WTC11 (cell line): ENCODE measurements at regions not wholly inside any gene's neighbourhood (a gene's known extent, or its start where the extent isn't known, plus 50 kb on each side); places are given as distances from the start of the nearest gene placed in this dataset.
A peak's percentile ranks its signal among the peaks of the same experiment; 100 is the strongest.

Experiments used
- ATAC-seq: fragments of 200-7000 bp; cut with Tn5 transposase; 2 replicates; pipeline ENCODE4 v1.10.0; 2021; ENCODE audit warnings: mild to moderate bottlenecking, moderate library complexity
- CTCF ChIA-PET: fragments of 300-600 bp; sonication (Branson Sonifier 250); formaldehyde crosslinking; loops from one replicate; lab custom pipeline; 2021; ENCODE audit warnings: antibody characterized with exemption; lab: Charles Lee
- POLR2A ChIA-PET: fragments of 350-600 bp; sonication (Branson Sonifier 250); formaldehyde crosslinking; loops from one replicate; lab custom pipeline; 2021; ENCODE audit warnings: antibody characterized with exemption; lab: Charles Lee
- DNase-seq: peaks from one replicate; pipeline ENCODE4 v3.0.0; 2021; ENCODE audit warnings: low spot score
- H3K27ac Mint-ChIP-seq: 2 replicates; pipeline ENCODE4 v1.8.0; 2021; ENCODE audit warnings: mixed read lengths
- H3K27me3 Mint-ChIP-seq: 2 replicates; pipeline ENCODE4 v1.8.0; 2021; ENCODE audit warnings: low read depth, mild to moderate bottlenecking, moderate library complexity, mixed read lengths
- H3K36me3 Mint-ChIP-seq: 2 replicates; pipeline ENCODE4 v1.8.0; 2021; ENCODE audit warnings: mixed read lengths
- H3K4me1 Mint-ChIP-seq: 2 replicates; pipeline ENCODE4 v1.8.0; 2022; ENCODE audit warnings: mixed read lengths
- H3K4me3 Mint-ChIP-seq: 2 replicates; pipeline ENCODE4 v1.8.0; 2021; ENCODE audit warnings: mild to moderate bottlenecking, moderate library complexity, mixed read lengths
- H3K9me3 Mint-ChIP-seq: 2 replicates; pipeline ENCODE4 v1.8.0; 2021; ENCODE audit warnings: mixed read lengths
- ATF1 ChIP-seq: sonication (generic); formaldehyde crosslinking; IDR thresholded peaks from 2 replicates; pipeline ENCODE4 v1.8.1; 2023; ENCODE audit warnings: mild to moderate bottlenecking, moderate library complexity, missing genetic modification reagents
- CTCF ChIP-seq: fragments of 200-600 bp; IDR thresholded peaks from 2 replicates; pipeline ENCODE4 v1.8.0; 2022; ENCODE audit warnings: antibody characterized with exemption
- GABPB1 ChIP-seq: sonication (generic); formaldehyde crosslinking; IDR thresholded peaks from 2 replicates; pipeline ENCODE4 v1.8.1; 2023; ENCODE audit warnings: mild to moderate bottlenecking, missing genetic modification reagents
- KAT7 ChIP-seq: sonication (generic); formaldehyde crosslinking; IDR thresholded peaks from 2 replicates; pipeline ENCODE4 v1.8.1; 2023; ENCODE audit warnings: missing genetic modification reagents, mild to moderate bottlenecking, borderline replicate concordance
- OVOL2 ChIP-seq: fragments of 250-450 bp; sonication (Bioruptor Pico); IDR thresholded peaks from 2 replicates; pipeline ENCODE4 v1.9.0; 2021; ENCODE audit warnings: mild to moderate bottlenecking, borderline replicate concordance
- SMAD3 ChIP-seq: sonication (generic); formaldehyde crosslinking; IDR thresholded peaks from 2 replicates; pipeline ENCODE4 v1.8.0; 2022; ENCODE audit warnings: missing genetic modification reagents, mild to moderate bottlenecking, borderline replicate concordance
- TCF7 ChIP-seq: sonication (generic); formaldehyde crosslinking; IDR thresholded peaks from 2 replicates; pipeline ENCODE4 v1.8.0; 2022; ENCODE audit warnings: mild to moderate bottlenecking, low read depth, missing genetic modification reagents, moderate library complexity
- TEAD1 ChIP-seq: sonication (generic); formaldehyde crosslinking; IDR thresholded peaks from 2 replicates; pipeline ENCODE4 v1.8.0; 2022; ENCODE audit warnings: mild to moderate bottlenecking, missing genetic modification reagents
- TEAD4 ChIP-seq: sonication (generic); formaldehyde crosslinking; IDR thresholded peaks from 2 replicates; pipeline ENCODE4 v1.8.0; 2022; ENCODE audit warnings: mild to moderate bottlenecking, missing genetic modification reagents
- ZNF423 ChIP-seq: fragments of 250-450 bp; sonication (Bioruptor Pico); IDR thresholded peaks from 2 replicates; pipeline ENCODE4 v2.1.2; 2022; ENCODE audit warnings: mild to moderate bottlenecking, moderate library complexity
- ZNF671 ChIP-seq: fragments of 250-450 bp; sonication (Bioruptor Pico); IDR thresholded peaks from 2 replicates; pipeline ENCODE4 v1.8.0; 2021; ENCODE audit warnings: mild to moderate bottlenecking
- ZSCAN18 ChIP-seq: fragments of 250-450 bp; sonication (Bioruptor Pico); IDR thresholded peaks from 2 replicates; pipeline ENCODE4 v2.1.2; 2022; ENCODE audit warnings: mild to moderate bottlenecking, moderate library complexity
- TF ChIP-seq, protein P1 (sequence below): sonication (generic); formaldehyde crosslinking; IDR thresholded peaks from 2 replicates; pipeline ENCODE4 v1.8.0; 2022; ENCODE audit warnings: mild to moderate bottlenecking, missing genetic modification reagents
- TF ChIP-seq, protein P2 (sequence below): sonication (generic); formaldehyde crosslinking; IDR thresholded peaks from 2 replicates; pipeline ENCODE4 v1.8.1; 2022; ENCODE audit warnings: mild to moderate bottlenecking, moderate library complexity, missing genetic modification reagents
- TF ChIP-seq, protein P3 (sequence below): sonication (generic); formaldehyde crosslinking; IDR thresholded peaks from 2 replicates; pipeline ENCODE4 v1.8.1; 2022; ENCODE audit warnings: missing genetic modification reagents, borderline replicate concordance

- peaks cover 17% of the 10 kb centered on the region for H3K4me1 Mint-ChIP-seq
- peaks cover 5% of the 10 kb centered on the region for H3K9me3 Mint-ChIP-seq
- no peaks in the 10 kb centered on the region for H3K36me3 Mint-ChIP-seq
- TF ChIP-seq ZNF671 (CRISPR knock-in tag) (no peak), ZNF423 (CRISPR knock-in tag) (no peak), TEAD1 (no peak)
- no peak for DNase-seq
- ChIA-PET CTCF (interaction anchor here (0.5 to 5.2 kb wide), 7 partner anchors 9 to 291 kb away, joined by 3 to 20 read pairs (median 7); no protein-coding TSS in a partner anchor), POLR2A (no interaction called here)
- no peak for ATAC-seq
- H3K27me3 Mint-ChIP-seq, result no peaks in the 10 kb centered on the region; the same call in 1 of the 2 replicates
- no peak overlapping the region for H3K4me3 Mint-ChIP-seq
- H3K27ac Mint-ChIP-seq, result no peak overlapping the region
These were observed 308.3 kb downstream of the DAD1 start for GRCh38 chr14:22280497-22281316.

DNA sequence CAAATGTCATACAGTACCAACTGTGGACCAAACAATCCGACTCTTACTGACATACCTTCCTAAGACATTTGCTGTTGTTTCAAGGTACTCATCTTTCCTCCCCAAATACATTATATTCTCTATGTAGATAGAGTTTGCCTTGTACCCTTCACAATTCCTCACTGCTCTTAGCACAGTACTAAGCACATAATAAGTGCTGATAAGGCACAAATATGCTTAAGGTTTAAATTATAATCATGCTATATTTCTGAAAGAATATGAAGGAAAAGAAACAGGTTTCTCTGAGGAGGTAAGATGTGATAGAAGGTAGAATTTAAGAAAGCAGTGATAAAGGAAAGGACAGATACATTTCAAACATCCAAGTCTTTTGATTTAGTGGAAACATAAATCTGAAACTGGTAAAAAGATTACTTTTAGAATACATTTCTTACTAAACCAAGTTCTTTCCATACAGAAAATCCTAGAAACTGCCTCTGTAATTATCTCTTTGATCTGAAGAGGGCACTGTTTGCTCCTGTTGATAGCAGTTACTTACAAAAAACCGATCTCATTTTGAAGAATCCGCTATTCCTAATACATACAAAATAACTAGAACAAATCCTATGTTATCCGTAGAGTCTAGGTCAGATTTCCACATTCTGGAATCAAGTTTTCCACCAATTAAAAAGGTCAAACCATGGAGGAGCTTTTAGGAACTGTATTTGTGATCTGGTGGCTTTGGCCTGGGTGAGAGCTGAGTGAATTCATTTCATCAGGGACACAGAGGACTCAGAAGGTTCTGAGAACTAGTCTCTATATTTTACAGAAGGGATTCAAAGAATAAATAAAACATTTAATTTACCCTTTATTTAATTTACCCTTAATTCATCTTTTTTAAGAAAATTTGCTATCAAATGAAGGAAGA is 311.9 kb downstream of the DAD1 start:
- Mint-ChIP-seq H3K4me1 (peaks cover 8% of the 10 kb centered on the region), H3K9me3 (no peaks in the 10 kb centered on the region), H3K36me3 (no peaks in the 10 kb centered on the region), H3K27ac (no peak overlapping the region), H3K27me3 (no peaks in the 10 kb centered on the region; the same call in 1 of the 2 replicates), H3K4me3 (no peak overlapping the region)
- DNase-seq (no peak), ATAC-seq (no peak)
- ChIA-PET POLR2A (no interaction called here), CTCF (interaction anchor here (0.6 to 5.2 kb wide), 8 partner anchors 10 to 293 kb away, joined by 3 to 20 read pairs (median 4); no protein-coding TSS in a partner anchor)
- TF ChIP-seq ZNF671 (CRISPR knock-in tag) (no peak), KAT7 (no peak), CTCF (peak; percentile 36; the same call in 1 of the 2 replicates), SMAD3 (no peak), ATF1 (CRISPR knock-in tag) (no peak), TEAD4 (no peak), TCF7 (CRISPR knock-in tag) (no peak), OVOL2 (CRISPR knock-in tag) (no peak)
- TF ChIP-seq, protein P1, sequence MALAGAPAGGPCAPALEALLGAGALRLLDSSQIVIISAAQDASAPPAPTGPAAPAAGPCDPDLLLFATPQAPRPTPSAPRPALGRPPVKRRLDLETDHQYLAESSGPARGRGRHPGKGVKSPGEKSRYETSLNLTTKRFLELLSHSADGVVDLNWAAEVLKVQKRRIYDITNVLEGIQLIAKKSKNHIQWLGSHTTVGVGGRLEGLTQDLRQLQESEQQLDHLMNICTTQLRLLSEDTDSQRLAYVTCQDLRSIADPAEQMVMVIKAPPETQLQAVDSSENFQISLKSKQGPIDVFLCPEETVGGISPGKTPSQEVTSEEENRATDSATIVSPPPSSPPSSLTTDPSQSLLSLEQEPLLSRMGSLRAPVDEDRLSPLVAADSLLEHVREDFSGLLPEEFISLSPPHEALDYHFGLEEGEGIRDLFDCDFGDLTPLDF, result no peak

- ChIA-PET POLR2A (no interaction called here), CTCF (interaction anchor here (1.1 to 2.9 kb wide), 4 partner anchors 8 to 150 kb away, joined by 3 to 9 read pairs (median 5); no protein-coding TSS in a partner anchor)
- peaks cover 3% of the 10 kb centered on the region for H3K27me3 Mint-ChIP-seq
- no peak overlapping the region for H3K4me3 Mint-ChIP-seq
- ATAC-seq, result peak; percentile 43
- H3K27ac Mint-ChIP-seq, result no peak overlapping the region; the same call in 1 of the 2 replicates
- no peaks in the 10 kb centered on the region for H3K36me3 Mint-ChIP-seq
- H3K4me1 Mint-ChIP-seq, result peaks cover 11% of the 10 kb centered on the region
- H3K9me3 Mint-ChIP-seq, result no peaks in the 10 kb centered on the region
- no peak for DNase-seq
- TF ChIP-seq CTCF, result no peak
- no peak for TF ChIP-seq ZSCAN18 (CRISPR knock-in tag)
- TF ChIP-seq SMAD3, result no peak
- TF ChIP-seq GABPB1 (CRISPR knock-in tag), result no peak
- TF ChIP-seq, protein P2, sequence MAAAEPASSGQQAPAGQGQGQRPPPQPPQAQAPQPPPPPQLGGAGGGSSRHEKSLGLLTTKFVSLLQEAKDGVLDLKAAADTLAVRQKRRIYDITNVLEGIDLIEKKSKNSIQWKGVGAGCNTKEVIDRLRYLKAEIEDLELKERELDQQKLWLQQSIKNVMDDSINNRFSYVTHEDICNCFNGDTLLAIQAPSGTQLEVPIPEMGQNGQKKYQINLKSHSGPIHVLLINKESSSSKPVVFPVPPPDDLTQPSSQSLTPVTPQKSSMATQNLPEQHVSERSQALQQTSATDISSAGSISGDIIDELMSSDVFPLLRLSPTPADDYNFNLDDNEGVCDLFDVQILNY (CRISPR knock-in tag), result no peak
- TF ChIP-seq, protein P3, sequence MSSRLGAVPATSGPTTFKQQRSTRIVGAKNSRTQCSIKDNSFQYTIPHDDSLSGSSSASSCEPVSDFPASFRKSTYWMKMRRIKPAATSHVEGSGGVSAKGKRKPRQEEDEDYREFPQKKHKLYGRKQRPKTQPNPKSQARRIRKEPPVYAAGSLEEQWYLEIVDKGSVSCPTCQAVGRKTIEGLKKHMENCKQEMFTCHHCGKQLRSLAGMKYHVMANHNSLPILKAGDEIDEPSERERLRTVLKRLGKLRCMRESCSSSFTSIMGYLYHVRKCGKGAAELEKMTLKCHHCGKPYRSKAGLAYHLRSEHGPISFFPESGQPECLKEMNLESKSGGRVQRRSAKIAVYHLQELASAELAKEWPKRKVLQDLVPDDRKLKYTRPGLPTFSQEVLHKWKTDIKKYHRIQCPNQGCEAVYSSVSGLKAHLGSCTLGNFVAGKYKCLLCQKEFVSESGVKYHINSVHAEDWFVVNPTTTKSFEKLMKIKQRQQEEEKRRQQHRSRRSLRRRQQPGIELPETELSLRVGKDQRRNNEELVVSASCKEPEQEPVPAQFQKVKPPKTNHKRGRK (CRISPR knock-in tag), result no peak
These were observed 316.9 kb downstream of the DAD1 start for GRCh38 chr14:22271838-22272799.
